ENCODE measurements at regions not wholly inside any gene's neighbourhood (a gene's known extent, or its start where the extent isn't known, plus 50 kb on each side); places are given as distances from the start of the nearest gene placed in this dataset.

- Histone ChIP-seq H3K9me3 (ENCODE audit: low read length) (no peaks in the 10 kb centered on the region), H3K4me1 (ENCODE audit: insufficient read depth, low read length, poor library complexity, severe bottlenecking) (peaks cover 41% of the 10 kb centered on the region), H3K9me2 (ENCODE audit: insufficient read depth, low read length) (no peaks in the 10 kb centered on the region), H2AFZ (ENCODE audit: low read length) (peak overlapping the region; percentile 36; the same call in 1 of the 2 replicates), H3K4me2 (ENCODE audit: low read length) (0 out of 2 replicates have a peak overlapping the region, but pooled peaks have one; percentile 7), H3K4me3 (ENCODE audit: low read depth, low read length, poor library complexity, severe bottlenecking) (no peak overlapping the region), H3K27ac (ENCODE audit: low read depth, low read length, poor library complexity, severe bottlenecking) (no peak overlapping the region), H3K79me2 (ENCODE audit: insufficient read depth, low read depth, low read length) (no peaks in the 10 kb centered on the region), H4K20me1 (ENCODE audit: insufficient read depth, low read length) (no peaks in the 10 kb centered on the region), H3K36me3 (ENCODE audit: insufficient read depth, low read length) (no peaks in the 10 kb centered on the region)
- DNase-seq (ENCODE audit: low spot score): no peak
- intact Hi-C loops (cut with micrococcal nuclease; ENCODE audit: unreplicated experiment): no loop called here
- BruUV-seq (replicated peaks): no TSS peak
- ChIA-PET CTCF (ENCODE audit: unreplicated experiment) (no interaction called here), POLR2A (no interaction called here)
- TF ChIP-seq, protein P1, sequence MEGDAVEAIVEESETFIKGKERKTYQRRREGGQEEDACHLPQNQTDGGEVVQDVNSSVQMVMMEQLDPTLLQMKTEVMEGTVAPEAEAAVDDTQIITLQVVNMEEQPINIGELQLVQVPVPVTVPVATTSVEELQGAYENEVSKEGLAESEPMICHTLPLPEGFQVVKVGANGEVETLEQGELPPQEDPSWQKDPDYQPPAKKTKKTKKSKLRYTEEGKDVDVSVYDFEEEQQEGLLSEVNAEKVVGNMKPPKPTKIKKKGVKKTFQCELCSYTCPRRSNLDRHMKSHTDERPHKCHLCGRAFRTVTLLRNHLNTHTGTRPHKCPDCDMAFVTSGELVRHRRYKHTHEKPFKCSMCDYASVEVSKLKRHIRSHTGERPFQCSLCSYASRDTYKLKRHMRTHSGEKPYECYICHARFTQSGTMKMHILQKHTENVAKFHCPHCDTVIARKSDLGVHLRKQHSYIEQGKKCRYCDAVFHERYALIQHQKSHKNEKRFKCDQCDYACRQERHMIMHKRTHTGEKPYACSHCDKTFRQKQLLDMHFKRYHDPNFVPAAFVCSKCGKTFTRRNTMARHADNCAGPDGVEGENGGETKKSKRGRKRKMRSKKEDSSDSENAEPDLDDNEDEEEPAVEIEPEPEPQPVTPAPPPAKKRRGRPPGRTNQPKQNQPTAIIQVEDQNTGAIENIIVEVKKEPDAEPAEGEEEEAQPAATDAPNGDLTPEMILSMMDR (conservative IDR thresholded peaks at IDR 0.05; ENCODE audit: low read length): no peak
- no peak for TF ChIP-seq EZH2phosphoT487 (IDR thresholded peaks at IDR 0.05; ENCODE audit: borderline replicate concordance, low read depth, low read length)
These were observed 54.2 kb upstream of the BCL2L14 start for GRCh38 chr12:12016284-12017100.

GRCh38 chr12:12017135-12017581 lies 53.6 kb upstream of the BCL2L14 start:
- CTCF ChIA-PET (ENCODE audit: unreplicated experiment): no interaction called here
- no peak for DNase-seq (ENCODE audit: low spot score)
- intact Hi-C loops (cut with micrococcal nuclease; ENCODE audit: unreplicated experiment): no loop called here

More at GRCh38 chr12:12017135-12017581, 53.6 kb upstream of the BCL2L14 start:
- Histone ChIP-seq H3K36me3 (ENCODE audit: insufficient read depth, low read length) (no peaks in the 10 kb centered on the region), H3K4me1 (ENCODE audit: insufficient read depth, low read length, poor library complexity, severe bottlenecking) (peaks cover 41% of the 10 kb centered on the region), H3K9me2 (ENCODE audit: insufficient read depth, low read length) (no peaks in the 10 kb centered on the region), H2AFZ (ENCODE audit: low read length) (peak overlapping the region; percentile 36; the same call in 1 of the 2 replicates), H3K79me2 (ENCODE audit: insufficient read depth, low read depth, low read length) (no peaks in the 10 kb centered on the region), H4K20me1 (ENCODE audit: insufficient read depth, low read length) (no peaks in the 10 kb centered on the region), H3K27ac (ENCODE audit: low read depth, low read length, poor library complexity, severe bottlenecking) (no peak overlapping the region), H3K4me2 (ENCODE audit: low read length) (no peak overlapping the region), H3K9me3 (ENCODE audit: low read length) (no peaks in the 10 kb centered on the region), H3K4me3 (ENCODE audit: low read depth, low read length, poor library complexity, severe bottlenecking) (no peak overlapping the region)
- POLR2A ChIA-PET: no interaction called here
- TF ChIP-seq, protein P1 (conservative IDR thresholded peaks at IDR 0.05; ENCODE audit: low read length): no peak
- no peak for TF ChIP-seq EZH2phosphoT487 (IDR thresholded peaks at IDR 0.05; ENCODE audit: borderline replicate concordance, low read depth, low read length)
- BruUV-seq (replicated peaks): no TSS peak
